ENCODE measurements at regions not wholly inside any gene's neighbourhood (a gene's known extent, or its start where the extent isn't known, plus 50 kb on each side); places are given as distances from the start of the nearest gene placed in this dataset.

GRCh38 chr6:54632984-54633565, 213.5 kb upstream of the FAM83B start:
- Histone ChIP-seq H3K4me3 (no peak overlapping the region), H3K36me3 (ENCODE audit: low read depth, missing control alignments) (no peaks in the 10 kb centered on the region), H3K4me1 (no peaks in the 10 kb centered on the region), H3K27ac (no peak overlapping the region), H3K9me3 (no peaks in the 10 kb centered on the region), H3K27me3 (no peaks in the 10 kb centered on the region)
- intact Hi-C loops (cut with DNase I; ENCODE audit: low total_unique reads) = no loop called here
- TF ChIP-seq CTCF (IDR thresholded peaks at IDR 0.05) = no peak
- no peak for TF ChIP-seq POLR2A (IDR thresholded peaks at IDR 0.05)
- WGBS, 2 donors = 70 to 76% methylated on average over 2 of the region's 2 CpGs
- no peak for DNase-seq

GRCh38 chr6:54633601-54634000, 213.0 kb upstream of the FAM83B start:
- 67 to 74% methylated on average over 4 of the region's 4 CpGs for WGBS, 2 donors
- Histone ChIP-seq H3K36me3 (ENCODE audit: low read depth, missing control alignments) (no peaks in the 10 kb centered on the region), H3K4me1 (no peaks in the 10 kb centered on the region), H3K27me3 (no peaks in the 10 kb centered on the region), H3K9me3 (no peaks in the 10 kb centered on the region), H3K4me3 (no peak overlapping the region), H3K27ac (no peak overlapping the region)
- no peak for DNase-seq
- TF ChIP-seq POLR2A (IDR thresholded peaks at IDR 0.05) = no peak
- intact Hi-C loops (cut with DNase I; ENCODE audit: low total_unique reads) = no loop called here

DNA sequence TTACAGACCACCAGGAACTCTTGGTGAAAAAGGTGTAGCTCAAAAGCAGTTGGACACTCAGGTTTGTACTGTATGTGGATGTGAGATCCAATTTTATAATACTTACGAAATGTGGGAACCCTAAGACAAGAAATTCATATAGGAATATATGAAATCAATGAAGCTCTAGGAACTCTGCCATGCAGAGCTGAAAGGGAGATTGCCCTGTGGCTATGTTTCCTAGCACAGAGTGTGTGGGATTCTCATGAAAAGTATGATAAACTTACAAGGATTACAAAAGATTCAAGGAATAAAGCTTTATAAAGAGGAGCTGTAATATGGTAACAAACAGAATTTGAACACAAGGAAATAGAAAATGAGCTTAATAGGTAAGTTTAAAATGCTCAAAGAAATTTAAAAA, 205.7 kb upstream of the FAM83B start:
- WGBS, 2 donors = 80 to 88% methylated on average over 1 of the region's 1 CpG
- TF ChIP-seq CTCF (IDR thresholded peaks at IDR 0.05) (no peak), POLR2A (IDR thresholded peaks at IDR 0.05) (no peak)
- H3K9me3 ChIP-seq = no peaks in the 10 kb centered on the region
- no peaks in the 10 kb centered on the region for H3K36me3 ChIP-seq (ENCODE audit: low read depth, missing control alignments)
- H3K4me1 ChIP-seq = no peaks in the 10 kb centered on the region
- intact Hi-C loops (cut with DNase I; ENCODE audit: low total_unique reads) = no loop called here
- no peak for DNase-seq
- H3K27me3 ChIP-seq = no peaks in the 10 kb centered on the region
- H3K27ac ChIP-seq = no peak overlapping the region
- H3K4me3 ChIP-seq = no peak overlapping the region

- no peaks in the 10 kb centered on the region for H3K9me3 ChIP-seq
Observed at GRCh38 chr6:54646069-54646950, 200.3 kb upstream of the FAM83B start.

More at GRCh38 chr6:54646069-54646950, 200.3 kb upstream of the FAM83B start:
- H3K36me3 ChIP-seq (ENCODE audit: low read depth, missing control alignments) = no peaks in the 10 kb centered on the region
- no peak overlapping the region for H3K27ac ChIP-seq
- no peak for DNase-seq
- no peaks in the 10 kb centered on the region for H3K4me1 ChIP-seq
- H3K4me3 ChIP-seq = no peak overlapping the region
- no peaks in the 10 kb centered on the region for H3K27me3 ChIP-seq
- WGBS, 2 donors = 46 to 47% methylated on average over 4 of the region's 4 CpGs
- intact Hi-C loops (cut with DNase I; ENCODE audit: low total_unique reads) = no loop called here
- TF ChIP-seq CTCF (IDR thresholded peaks at IDR 0.05) (no peak), POLR2A (IDR thresholded peaks at IDR 0.05) (no peak)
